ENCODE measurements at regions not wholly inside any gene's neighbourhood (a gene's known extent, or its start where the extent isn't known, plus 50 kb on each side); places are given as distances from the start of the nearest gene placed in this dataset.
"Not testable (repeated sequence)": the region's sequence is repeated elsewhere in the genome, so short reads cannot be mapped to it uniquely, and the experiment has no call there.

DNA sequence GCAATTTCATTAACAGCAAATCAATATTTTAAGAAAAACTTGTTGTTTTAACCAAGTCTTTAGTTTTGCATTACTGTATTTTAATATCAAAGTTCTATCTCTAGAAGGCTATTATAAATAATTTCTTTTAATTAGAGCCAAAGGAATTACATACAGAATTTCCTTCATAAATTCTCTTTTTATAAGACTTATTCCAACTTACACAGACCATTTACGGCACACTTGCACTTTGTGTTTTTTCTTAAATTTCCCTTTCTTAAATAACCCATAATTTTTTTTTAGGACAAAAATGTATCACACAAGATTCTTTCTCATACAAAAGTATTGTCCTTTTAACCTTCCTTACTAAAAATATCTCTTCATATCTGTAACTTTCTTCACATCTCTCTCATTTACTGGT is 458.5 kb upstream of the CHRM3 start:
- no peak overlapping the region for H3K4me3 ChIP-seq (replicated peaks; ENCODE audit: low read depth, low read length)
- TF ChIP-seq CTCF (IDR thresholded peaks at IDR 0.05; ENCODE audit: low read length, missing control alignments) = no peak
- no peak for DNase-seq (ENCODE audit: low read depth)

DNA sequence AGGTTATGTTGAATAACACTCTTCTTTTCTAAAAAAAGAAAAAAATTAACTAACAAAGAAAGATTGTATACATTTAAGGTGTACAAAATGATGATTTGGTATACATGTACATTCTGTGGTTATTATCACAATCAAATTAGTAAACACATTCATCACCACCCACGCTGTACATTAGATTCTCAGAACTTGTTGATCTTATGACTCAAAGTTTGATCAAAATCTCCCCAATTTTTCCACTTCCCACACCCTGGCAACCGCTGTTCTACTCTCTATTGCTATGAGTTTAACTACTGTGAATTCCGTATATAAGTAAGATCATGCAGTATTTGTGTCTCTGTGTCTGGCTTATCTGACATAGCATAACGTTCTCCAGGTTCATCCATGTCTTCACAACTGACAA is 469.5 kb upstream of the CHRM3 start:
- no peak for DNase-seq (ENCODE audit: low read depth)
- no peak overlapping the region for H3K4me3 ChIP-seq (replicated peaks; ENCODE audit: low read depth, low read length)
- TF ChIP-seq CTCF (IDR thresholded peaks at IDR 0.05; ENCODE audit: low read length, missing control alignments) = no peak

DNA sequence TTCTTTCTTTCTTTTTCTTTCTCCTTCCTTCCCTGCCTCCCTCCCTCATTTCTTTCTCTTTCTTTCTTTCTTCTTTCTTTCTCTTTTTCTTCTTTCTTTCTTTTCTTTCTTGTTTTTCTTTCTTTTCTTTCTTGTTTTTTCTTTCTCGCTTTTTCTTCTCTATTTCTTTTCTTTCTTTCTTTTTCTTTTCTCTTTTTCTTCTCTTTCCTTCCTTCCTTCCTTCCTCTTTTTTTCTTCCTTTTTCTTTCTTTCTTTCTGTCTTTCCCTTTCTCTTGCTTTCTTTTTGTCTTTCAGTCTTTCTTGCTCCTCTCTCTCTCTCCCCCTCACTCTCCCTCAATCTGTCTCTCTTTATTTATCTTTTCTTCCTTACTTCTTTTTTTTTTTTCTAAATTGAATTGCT is 472.0 kb upstream of the CHRM3 start:
- TF ChIP-seq CTCF (IDR thresholded peaks at IDR 0.05; ENCODE audit: low read length, missing control alignments) = no peak
- no peak for DNase-seq (ENCODE audit: low read depth)
- no peak overlapping the region for H3K4me3 ChIP-seq (replicated peaks; ENCODE audit: low read depth, low read length)

GRCh38 chr1:238913210-238913609 is 473.2 kb upstream of the CHRM3 start:
- H3K4me3 ChIP-seq (replicated peaks; ENCODE audit: low read depth, low read length) = no peak overlapping the region
- no peak for TF ChIP-seq CTCF (IDR thresholded peaks at IDR 0.05; ENCODE audit: low read length, missing control alignments)
- no peak for DNase-seq (ENCODE audit: low read depth)

GRCh38 chr1:238912148-238912547 is 474.2 kb upstream of the CHRM3 start:
- no peak for DNase-seq (ENCODE audit: low read depth)
- H3K4me3 ChIP-seq (replicated peaks; ENCODE audit: low read depth, low read length) = no peak overlapping the region
- TF ChIP-seq CTCF (IDR thresholded peaks at IDR 0.05; ENCODE audit: low read length, missing control alignments) = no peak

GRCh38 chr1:238902752-238903151 is 483.6 kb upstream of the CHRM3 start:
- H3K4me3 ChIP-seq (replicated peaks; ENCODE audit: low read depth, low read length); DNase-seq (ENCODE audit: low read depth): not testable (repeated sequence)

DNA sequence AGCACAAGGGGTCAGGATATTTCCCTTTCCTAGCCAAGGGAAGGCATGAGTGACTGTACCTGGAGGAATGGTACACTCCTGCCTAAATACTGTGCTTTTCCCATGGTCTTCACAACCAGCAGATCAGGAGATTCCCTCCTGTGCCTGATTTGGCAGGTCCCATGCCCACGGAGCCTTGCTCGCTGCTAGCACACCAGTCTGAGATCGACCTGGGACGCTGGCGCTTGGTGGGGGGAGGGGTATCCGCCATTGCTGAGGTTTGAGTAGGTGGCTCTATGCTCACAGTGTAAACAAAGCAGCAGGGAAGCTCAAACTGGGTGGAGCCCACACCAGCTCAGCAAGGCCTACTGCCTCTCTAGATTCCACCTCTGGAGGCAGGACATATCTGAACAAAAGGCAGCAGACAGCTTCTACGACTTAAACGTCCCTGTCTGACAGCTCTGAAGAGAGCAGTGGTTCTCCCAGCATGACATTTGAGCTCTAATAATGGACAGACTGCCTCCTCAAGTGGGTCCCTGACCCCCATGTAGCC is 486.0 kb upstream of the CHRM3 start:
- no peak overlapping the region for H3K4me3 ChIP-seq (replicated peaks; ENCODE audit: low read depth, low read length)
- no peak for TF ChIP-seq CTCF (IDR thresholded peaks at IDR 0.05; ENCODE audit: low read length, missing control alignments)
- no peak for DNase-seq (ENCODE audit: low read depth)

Measured in fibroblast of pulmonary artery (primary cell).